Umbilical cord (tissue), 1 donor: ENCODE measurements at regions not wholly inside any gene's neighbourhood (a gene's known extent, or its start where the extent isn't known, plus 50 kb on each side); places are given as distances from the start of the nearest gene placed in this dataset.
"Not testable (repeated sequence)": the region's sequence is repeated elsewhere in the genome, so short reads cannot be mapped to it uniquely, and the experiment has no call there.

Experiments used
- DNase-seq: peaks from one replicate; pipeline ENCODE4 v3.0.0-alpha.2; 2015; ENCODE audit warnings: low spot score

DNA sequence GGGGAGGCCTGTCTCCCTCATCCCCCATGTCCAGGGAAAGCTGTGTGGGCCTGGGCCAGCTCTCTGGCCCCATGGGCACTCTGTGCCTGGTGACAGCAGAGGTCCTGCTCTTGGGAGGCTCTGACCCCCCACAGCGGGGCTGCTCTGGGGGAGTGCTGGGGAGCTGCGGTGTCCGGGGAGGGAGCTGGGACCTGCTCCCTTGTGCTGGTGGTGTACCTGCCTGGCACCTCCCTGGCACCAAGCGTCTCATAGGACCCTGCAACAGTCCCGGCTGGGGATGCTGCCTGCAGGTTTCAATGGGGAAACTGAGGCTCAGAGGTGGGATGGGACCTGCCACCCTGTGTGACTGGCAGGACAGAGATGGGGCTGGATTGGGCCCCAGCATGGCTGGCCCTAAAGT is 111.3 kb downstream of the KIF26A start:
- DNase-seq: no peak

DNA sequence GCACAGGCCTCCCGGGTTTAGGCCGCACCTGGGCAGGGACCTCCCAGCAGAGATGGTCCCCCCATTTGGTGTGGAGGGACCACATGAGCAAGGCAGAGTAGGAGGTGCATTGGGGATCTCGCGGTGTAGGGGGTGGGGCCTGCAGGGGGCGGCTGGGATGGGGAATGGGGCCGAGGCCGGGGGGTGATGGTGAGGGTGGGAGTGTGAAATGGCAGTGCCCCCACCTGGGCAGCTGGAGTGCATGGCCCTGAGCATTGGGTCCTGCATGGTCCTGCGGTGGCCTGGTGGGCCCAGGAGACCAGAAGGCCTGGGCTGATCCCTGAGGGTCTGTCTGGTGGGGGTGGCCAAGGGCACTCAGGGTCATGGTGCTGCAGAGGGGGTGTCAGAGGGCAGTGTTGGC is 111.8 kb downstream of the KIF26A start:
- no peak for DNase-seq

DNA sequence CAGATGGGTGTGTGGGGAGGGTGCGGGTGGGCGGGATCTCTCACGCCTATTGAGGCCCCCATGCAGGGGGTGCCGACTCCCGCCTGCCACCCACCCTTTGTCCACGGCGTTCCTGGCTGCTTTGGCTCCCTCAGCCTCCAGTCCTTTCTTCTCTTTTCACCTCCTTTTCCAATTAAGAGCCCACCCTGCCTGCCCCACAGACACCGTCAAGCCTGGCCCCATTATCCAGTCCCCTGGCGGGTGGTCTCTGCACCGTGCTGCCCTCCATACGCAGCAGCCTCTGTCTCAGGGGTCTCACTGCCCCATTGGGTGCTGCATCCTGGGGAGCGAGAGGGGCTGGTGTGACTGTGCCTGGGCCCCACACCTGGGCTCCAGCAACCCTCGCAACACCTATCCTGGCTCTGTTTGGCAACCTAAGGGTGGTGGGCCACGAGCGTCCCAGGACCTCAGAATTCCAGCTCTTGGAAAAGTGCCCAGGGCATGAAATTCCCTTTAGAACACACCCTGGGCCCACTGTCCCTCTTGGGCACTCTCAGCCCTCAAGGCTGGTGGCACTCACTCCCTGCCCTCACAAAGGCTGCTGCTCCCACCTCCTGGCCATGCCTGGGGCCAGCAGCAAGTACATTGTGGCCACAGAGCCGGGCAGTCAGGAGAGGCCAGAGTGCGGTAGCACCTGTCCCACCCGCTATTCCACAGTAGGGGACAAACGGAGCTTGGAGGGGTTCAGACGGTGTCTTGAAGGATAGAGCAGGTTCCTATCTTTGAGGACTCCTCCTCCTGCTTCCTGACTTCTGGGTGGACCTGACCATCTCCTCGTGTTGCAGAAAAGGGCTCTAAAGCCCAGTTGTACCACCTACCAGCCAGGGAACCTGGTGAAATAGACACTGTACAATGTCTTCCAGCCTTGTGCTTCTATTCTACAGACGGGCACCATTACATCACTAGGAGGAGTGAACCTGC is 114.1 kb downstream of the KIF26A start:
- no peak for DNase-seq

- DNase-seq: no peak
Measured at GRCh38 chr14:104253223-104253822, 114.9 kb downstream of the KIF26A start.

GRCh38 chr14:104253901-104254353 is 115.5 kb downstream of the KIF26A start:
- DNase-seq: no peak

GRCh38 chr14:104254735-104255400 is 116.5 kb downstream of the KIF26A start:
- DNase-seq: no peak

DNA sequence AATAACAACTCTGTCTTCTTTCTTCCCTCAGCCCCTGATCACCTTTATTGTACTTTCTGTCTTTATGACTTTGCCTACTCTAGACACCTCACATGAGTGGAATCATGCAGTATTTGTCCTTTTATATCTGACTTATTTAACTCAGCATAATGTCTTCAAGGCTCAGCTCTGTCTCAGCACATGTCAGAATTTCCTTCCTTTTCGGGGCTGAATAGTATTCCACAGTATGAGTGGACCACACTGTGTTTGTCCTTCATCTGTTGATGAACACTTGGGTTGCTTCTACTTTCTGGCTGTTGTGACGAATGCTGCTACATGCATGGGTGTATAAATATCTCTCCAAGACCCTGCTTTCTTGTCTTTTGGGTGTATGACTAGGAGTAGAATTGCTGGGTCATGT is 117.6 kb downstream of the KIF26A start:
- no peak for DNase-seq

GRCh38 chr14:104262515-104263514 is 124.4 kb downstream of the KIF26A start:
- DNase-seq: no peak

DNA sequence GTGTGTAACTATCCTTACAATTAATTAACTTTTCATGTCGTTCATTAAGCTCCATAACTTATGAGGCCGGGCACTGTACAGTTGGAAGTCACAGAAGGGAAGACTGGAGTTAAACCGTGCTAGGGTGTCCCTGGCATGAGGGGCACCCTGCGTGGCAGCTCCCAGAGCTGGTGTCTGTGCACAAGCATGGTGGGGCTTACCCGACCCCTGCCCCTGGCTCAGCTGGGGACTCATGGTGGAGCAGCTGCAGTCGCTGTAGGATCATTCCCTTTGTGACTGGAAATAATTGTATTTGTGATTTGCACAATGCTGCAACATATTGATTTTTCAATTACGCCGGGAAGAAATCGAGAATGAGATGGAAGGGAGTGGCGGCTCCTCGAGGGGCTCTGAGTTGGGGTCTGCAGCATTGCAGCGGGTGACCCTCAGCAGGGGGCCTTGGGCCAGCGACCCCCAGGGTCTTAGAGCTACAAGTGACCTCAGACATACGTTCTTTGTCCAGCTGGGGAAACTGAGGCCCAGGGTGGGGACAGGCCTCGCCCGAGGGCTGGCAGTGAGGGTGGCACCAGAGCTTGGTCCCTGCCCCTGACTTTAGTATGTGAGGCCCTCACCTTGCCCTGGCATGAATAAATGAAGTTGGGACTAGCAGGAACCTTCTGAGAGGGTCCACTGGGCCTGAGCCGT is 125.4 kb downstream of the KIF26A start:
- DNase-seq: no peak

DNA sequence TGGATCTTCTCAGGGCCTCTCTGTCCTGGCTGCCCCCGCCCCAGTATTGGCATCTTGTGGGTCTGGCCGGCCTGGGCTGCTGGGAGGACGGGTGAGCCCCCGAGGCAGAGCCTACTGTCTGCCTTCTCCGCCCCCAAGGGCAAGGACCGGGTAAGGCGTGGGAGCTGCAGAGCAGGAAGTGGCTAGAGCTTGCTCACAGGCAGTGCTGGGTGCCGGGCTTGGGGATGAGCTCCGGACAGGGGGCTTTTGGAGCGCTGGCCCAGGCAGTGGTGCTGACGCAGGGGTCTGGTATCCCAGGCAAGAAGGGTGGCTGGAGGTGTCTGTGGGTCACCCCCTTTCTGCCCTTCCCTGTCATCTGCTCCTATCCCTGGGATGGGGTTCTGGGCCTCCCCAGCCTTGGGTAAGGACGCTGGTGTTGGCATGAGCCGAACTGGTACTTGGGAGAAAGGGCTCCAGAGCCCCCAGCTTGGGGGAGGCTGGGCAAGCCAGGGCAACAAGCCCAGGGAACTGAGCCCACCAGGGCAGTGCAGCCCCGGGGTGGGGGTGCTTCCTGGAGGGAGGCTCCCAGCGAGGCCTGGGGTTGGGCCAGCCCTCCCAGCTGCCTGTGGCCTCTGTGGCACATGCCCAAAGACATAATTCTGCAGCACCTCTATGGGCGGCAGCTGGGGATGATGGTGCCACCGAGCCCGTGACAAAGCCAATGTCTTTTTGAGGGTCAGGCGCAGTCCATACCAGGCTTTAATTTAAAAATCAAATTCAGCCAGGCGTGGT is 126.3 kb downstream of the KIF26A start:
- no peak for DNase-seq

GRCh38 chr14:104265918-104266630 is 127.7 kb downstream of the KIF26A start:
- no peak for DNase-seq

DNA sequence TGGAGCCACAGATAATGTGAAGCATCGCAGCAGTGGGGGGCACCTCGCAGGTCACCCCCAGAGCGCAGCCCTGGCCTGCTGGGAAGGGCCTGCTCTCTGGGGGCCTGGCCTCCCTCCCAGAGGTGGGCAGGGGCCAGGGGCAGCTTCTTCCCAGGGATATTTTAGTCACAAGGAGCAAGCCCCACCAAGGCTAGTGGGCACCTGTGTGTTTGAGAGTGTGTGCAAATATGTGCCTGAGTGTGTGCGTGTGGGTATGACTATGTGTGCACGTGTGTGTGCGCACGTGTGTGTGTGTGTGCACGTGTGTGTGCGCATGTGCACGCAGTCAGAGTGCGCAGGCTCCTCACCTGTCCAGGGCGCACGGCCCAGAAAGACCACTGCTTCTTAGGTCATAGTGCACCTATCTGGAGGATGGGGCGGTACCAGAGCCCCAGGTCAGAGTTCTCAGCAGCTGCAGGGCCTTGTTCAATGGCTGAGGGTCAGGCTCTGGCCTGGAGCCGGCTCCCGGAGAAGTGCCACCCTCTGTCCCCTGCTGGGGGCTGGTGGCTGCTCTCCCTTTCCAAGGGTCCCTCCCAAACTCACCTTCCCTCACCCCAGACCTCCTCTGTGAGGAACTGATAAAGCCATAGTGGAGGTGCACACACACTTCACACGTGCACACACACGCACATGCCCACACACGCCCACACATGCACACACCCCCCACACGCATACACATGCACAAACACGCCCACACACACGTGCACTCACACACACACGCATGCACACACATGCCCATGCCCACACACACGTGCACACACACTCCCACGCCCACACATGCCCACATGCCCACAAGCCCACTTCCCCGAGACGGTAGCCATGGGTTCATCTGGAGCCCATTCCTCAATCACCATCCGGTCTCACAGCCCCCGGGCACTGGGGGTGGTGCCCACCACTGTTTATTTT is 128.5 kb downstream of the KIF26A start:
- DNase-seq: no peak

- no peak for DNase-seq
Measured at GRCh38 chr14:104267895-104268294, 129.5 kb downstream of the KIF26A start.

GRCh38 chr14:104268295-104268694 is 129.9 kb downstream of the KIF26A start:
- DNase-seq: no peak

DNA sequence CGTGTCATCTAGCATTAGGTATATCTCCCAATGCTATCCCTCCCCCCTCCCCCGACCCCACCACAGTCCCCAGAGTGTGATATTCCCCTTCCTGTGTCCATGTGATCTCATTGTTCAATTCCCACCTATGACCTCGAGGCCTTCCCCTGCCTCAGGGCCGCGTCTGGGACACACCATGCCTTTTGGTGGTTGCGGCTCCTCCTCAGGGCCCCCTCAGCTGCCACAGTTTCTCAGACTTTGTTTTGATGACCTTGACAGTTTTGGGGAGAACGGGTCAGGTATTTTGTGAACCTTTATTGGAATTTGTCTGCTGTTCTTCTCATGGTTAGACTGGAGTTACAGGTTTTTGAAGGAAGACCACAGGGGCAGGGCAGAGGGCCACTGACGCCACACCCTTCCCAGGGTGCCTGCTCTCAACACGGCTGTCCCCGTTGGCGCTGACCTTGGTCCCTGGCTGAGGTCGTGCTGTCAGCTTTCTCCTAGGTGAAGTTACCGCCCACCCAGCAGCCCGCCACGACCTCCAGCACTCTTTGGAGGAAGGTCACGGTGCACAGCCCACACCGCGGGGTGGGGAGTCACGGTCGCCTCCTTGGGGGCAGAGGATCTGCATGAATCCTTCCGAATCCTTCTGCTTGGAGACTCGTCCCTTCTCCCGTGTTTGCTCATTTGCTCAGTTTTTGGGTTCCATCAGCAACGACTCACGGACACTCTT is 130.5 kb downstream of the KIF26A start:
- no peak for DNase-seq

GRCh38 chr14:104269511-104270241 is 131.3 kb downstream of the KIF26A start:
- not testable (repeated sequence) for DNase-seq

GRCh38 chr14:104271391-104271790 is 133.0 kb downstream of the KIF26A start:
- no peak for DNase-seq
